Peyer's patch (tissue), 4 donors: ENCODE measurements at regions not wholly inside any gene's neighbourhood (a gene's known extent, or its start where the extent isn't known, plus 50 kb on each side); places are given as distances from the start of the nearest gene placed in this dataset.

Source experiments
- DNase-seq, 3 donors: peaks; one replicate each; pipeline ENCODE4 v3.0.0-alpha.2; 2017 to 2019
- H3K27ac ChIP-seq, 4 donors: fragments of 200-600 bp; sonication (generic); one replicate each; pipeline ENCODE4 v1.5.1; 2016 to 2019
- H3K27me3 ChIP-seq, 2 donors: fragments of 200-600 bp; sonication (generic); one replicate each; pipeline ENCODE4 v1.5.1; 2019
- H3K36me3 ChIP-seq, 3 donors: fragments of 200-600 bp; sonication (generic); one replicate each; pipeline ENCODE4 v1.5.1; 2016 to 2019
- H3K4me1 ChIP-seq, 4 donors: fragments of 200-600 bp; sonication (generic); one replicate each; pipeline ENCODE4 v1.5.1; 2016 to 2019
- H3K4me3 ChIP-seq, 4 donors: fragments of 200-600 bp; sonication (generic); 1 replicate in 3 of 4; 2 replicates in 1 of 4; pipeline ENCODE4 v1.5.1; 2016 to 2019; ENCODE audit warnings: mild to moderate bottlenecking in 1 of 4
- H3K9me3 ChIP-seq, 4 donors: fragments of 200-600 bp; sonication (generic); one replicate each; pipeline ENCODE4 v1.5.1; 2016 to 2019; ENCODE audit warnings: mild to moderate bottlenecking in 1 of 4
- POLR2A ChIP-seq, 2 donors: fragments of 450-650 bp; IDR thresholded peaks; one replicate each; pipeline ENCODE4 v1.5.1; 2017; ENCODE audit warnings: antibody characterized with exemption in 2 of 2, mild to moderate bottlenecking in 2 of 2, moderate library complexity in 2 of 2
- TF ChIP-seq, protein P1 (sequence below), 6 experiments: fragments of 450-650 bp in 4 of 6; fragments of 200-600 bp in 2 of 6; sonication (generic) in 1 of 6; IDR thresholded peaks; one replicate each; pipeline ENCODE4 v1.5.1; 2017 to 2019; ENCODE audit warnings: antibody characterized with exemption in 6 of 6, mild to moderate bottlenecking in 3 of 6, moderate library complexity in 1 of 6

DNA sequence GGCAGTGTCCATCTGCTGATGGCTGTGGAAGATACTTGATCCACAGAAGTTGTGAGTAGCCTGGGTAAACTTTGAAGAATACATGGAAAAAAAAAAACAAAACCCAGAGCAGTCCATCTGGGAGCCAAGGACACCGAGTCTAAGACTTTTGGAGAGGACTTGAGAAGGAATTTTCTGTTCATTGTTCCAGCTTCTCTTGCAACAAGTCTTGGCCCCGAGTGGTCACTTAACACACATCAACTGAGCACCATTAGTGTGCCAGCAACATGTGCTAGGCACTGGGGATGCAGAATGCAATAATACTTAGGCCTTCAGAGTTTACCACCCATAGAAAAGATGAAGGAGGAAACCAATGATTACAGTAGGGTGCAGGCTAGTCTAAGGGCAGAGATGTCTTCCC is 266.7 kb downstream of the EMP1 start:
- H3K27me3 ChIP-seq, result no peaks in the 10 kb centered on the region
- TF ChIP-seq, protein P1, sequence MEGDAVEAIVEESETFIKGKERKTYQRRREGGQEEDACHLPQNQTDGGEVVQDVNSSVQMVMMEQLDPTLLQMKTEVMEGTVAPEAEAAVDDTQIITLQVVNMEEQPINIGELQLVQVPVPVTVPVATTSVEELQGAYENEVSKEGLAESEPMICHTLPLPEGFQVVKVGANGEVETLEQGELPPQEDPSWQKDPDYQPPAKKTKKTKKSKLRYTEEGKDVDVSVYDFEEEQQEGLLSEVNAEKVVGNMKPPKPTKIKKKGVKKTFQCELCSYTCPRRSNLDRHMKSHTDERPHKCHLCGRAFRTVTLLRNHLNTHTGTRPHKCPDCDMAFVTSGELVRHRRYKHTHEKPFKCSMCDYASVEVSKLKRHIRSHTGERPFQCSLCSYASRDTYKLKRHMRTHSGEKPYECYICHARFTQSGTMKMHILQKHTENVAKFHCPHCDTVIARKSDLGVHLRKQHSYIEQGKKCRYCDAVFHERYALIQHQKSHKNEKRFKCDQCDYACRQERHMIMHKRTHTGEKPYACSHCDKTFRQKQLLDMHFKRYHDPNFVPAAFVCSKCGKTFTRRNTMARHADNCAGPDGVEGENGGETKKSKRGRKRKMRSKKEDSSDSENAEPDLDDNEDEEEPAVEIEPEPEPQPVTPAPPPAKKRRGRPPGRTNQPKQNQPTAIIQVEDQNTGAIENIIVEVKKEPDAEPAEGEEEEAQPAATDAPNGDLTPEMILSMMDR (IDR thresholded peaks at IDR 0.05), result no peak
- no peak for TF ChIP-seq POLR2A (IDR thresholded peaks at IDR 0.05)
- no peak for DNase-seq
- no peak overlapping the region for H3K27ac ChIP-seq
- H3K4me1 ChIP-seq, result no peaks in the 10 kb centered on the region
- no peak overlapping the region for H3K4me3 ChIP-seq
- H3K9me3 ChIP-seq, result no peaks in the 10 kb centered on the region
- no peaks in the 10 kb centered on the region for H3K36me3 ChIP-seq

DNA sequence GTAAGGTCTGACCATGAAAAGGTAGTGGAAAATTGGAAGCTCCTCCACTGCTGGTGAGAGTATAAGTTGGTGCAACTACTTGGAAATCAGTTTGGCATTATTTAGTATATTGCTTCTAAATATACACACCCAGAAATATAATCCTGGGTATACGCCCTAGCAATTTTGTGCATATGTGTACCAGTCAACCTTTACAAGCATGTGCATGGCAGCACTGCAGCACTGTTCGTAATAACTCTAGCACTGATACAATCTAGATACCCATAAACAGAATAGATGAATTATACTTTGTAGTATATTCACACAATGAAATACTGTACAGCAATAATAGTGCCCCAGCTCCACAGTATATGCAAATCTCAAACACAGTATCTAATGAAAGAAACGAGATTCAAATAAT is 265.9 kb downstream of the EMP1 start:
- Histone ChIP-seq H3K4me1 (no peaks in the 10 kb centered on the region), H3K27ac (no peak overlapping the region), H3K27me3 (no peaks in the 10 kb centered on the region), H3K9me3 (no peaks in the 10 kb centered on the region), H3K36me3 (no peaks in the 10 kb centered on the region), H3K4me3 (no peak overlapping the region)
- DNase-seq, result no peak
- TF ChIP-seq, protein P1 (IDR thresholded peaks at IDR 0.05), result no peak
- TF ChIP-seq POLR2A (IDR thresholded peaks at IDR 0.05), result no peak

DNA sequence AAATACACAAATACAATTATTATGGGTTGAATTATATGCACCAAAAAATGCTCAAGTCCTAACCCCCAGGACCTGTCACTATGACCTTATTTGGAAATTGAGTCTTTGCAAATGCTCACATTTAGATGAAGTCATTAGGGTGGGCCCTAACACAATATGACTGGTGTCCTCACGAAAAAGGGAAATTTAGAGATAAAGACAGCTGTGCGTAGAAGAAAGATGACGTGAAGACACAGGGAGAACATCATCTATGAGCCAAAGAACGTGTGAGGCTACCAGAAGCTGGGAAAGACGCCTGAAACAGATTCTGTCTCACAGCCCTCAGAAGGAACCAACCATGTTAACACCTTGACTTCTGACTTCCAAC is 259.2 kb downstream of the EMP1 start:
- no peaks in the 10 kb centered on the region for H3K4me1 ChIP-seq
- no peaks in the 10 kb centered on the region for H3K9me3 ChIP-seq
- H3K36me3 ChIP-seq, result no peaks in the 10 kb centered on the region
- H3K27me3 ChIP-seq, result no peaks in the 10 kb centered on the region
- TF ChIP-seq, protein P1 (IDR thresholded peaks at IDR 0.05), result no peak
- no peak for TF ChIP-seq POLR2A (IDR thresholded peaks at IDR 0.05)
- no peak for DNase-seq
- H3K4me3 ChIP-seq, result no peak overlapping the region
- H3K27ac ChIP-seq, result no peak overlapping the region

DNA sequence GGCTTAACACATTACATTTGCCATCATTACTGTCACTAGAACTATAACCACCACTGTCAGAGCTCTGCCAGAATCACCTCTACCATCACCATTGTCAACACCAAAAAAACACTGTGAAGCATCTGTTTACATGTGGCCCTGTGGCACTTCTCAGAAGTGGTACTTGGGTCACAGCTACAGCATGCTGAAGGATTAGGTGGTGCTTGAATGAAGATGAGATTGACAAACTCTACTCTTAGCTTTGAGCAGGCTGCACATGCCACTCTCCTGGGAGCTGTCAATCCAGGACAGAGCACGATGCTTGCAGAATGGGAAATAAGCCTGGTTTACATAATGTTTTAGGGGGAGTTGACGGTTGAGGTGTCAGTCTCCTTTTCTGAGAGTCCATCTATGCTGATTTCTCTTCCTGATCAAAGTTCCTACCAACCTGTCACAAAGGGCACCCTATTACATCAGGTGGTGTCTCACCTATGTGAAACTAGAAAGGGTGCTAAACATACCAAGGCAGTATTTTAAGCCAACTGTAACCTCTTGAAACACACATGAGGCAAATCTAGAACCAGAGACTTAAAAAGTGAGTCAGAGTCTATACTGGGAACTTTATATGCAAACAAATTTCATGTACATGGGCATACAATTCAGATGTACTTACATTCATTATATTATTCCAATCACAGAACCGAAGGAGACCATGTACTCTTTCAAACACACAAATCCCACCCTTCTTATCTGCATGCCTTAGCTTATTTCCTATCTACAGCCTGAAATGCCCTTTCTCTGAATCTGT is 258.7 kb downstream of the EMP1 start:
- TF ChIP-seq POLR2A (IDR thresholded peaks at IDR 0.05), result no peak
- TF ChIP-seq, protein P1 (IDR thresholded peaks at IDR 0.05), result no peak
- Histone ChIP-seq H3K27ac (no peak overlapping the region), H3K36me3 (no peaks in the 10 kb centered on the region), H3K4me1 (no peaks in the 10 kb centered on the region), H3K4me3 (no peak overlapping the region), H3K9me3 (no peaks in the 10 kb centered on the region), H3K27me3 (no peaks in the 10 kb centered on the region)
- DNase-seq, result no peak

DNA sequence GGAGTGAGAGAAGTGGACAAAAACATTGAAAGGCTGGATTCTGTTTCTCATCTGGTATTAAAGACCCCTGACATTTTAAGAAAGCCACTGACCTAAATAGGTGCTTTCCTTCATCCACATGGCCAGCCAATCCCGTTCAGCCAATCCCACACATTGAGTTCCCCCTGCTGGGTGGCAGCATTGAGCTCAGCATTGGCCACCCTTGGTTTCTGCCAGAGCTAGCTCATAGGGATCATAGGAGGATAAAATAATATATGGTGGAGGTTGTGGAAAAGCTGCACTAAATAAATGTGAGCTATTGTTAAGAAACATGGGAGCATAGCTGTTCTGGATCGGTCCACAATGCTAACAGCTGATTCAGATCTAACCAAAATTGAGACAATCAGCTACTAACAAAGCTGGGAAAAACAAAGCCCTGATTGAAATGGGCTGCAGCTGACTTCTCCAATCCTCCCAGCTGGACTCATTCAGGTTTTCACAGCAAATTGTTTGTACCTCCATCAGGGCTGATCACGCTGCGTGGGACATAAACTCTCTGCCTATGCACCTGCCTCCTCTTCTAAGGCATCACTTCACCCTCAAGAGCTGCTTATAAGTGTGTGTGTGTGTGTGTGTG is 256.5 kb downstream of the EMP1 start:
- TF ChIP-seq, protein P1 (IDR thresholded peaks at IDR 0.05), result no peak
- no peak for TF ChIP-seq POLR2A (IDR thresholded peaks at IDR 0.05)
- DNase-seq, result no peak
- no peak overlapping the region for H3K27ac ChIP-seq
- H3K4me1 ChIP-seq, result no peaks in the 10 kb centered on the region
- no peak overlapping the region for H3K4me3 ChIP-seq
- H3K36me3 ChIP-seq, result no peaks in the 10 kb centered on the region
- no peaks in the 10 kb centered on the region for H3K27me3 ChIP-seq
- no peaks in the 10 kb centered on the region for H3K9me3 ChIP-seq
